ENCODE measurements at regions not wholly inside any gene's neighbourhood (a gene's known extent, or its start where the extent isn't known, plus 50 kb on each side); places are given as distances from the start of the nearest gene placed in this dataset.

- BruUV-seq (replicated peaks), result no TSS peak
- Histone ChIP-seq H3K27me3 (replicated peaks; ENCODE audit: control insufficient read depth, insufficient read depth, low read length) (no peaks in the 10 kb centered on the region), H3K4me1 (no peaks in the 10 kb centered on the region), H3K4me3 (ENCODE audit: low read depth, low read length) (no peak overlapping the region), H3K36me3 (ENCODE audit: control insufficient read depth, insufficient read depth, low read length) (no peaks in the 10 kb centered on the region), H3K9me3 (no peaks in the 10 kb centered on the region)
- no peaks in the 10 kb centered on the region for H3K4me1 Mint-ChIP-seq (ENCODE audit: low read depth, unreplicated experiment)
- H3K27me3 Mint-ChIP-seq (ENCODE audit: insufficient read depth, unreplicated experiment), result no peaks in the 10 kb centered on the region
- intact Hi-C loops (cut with micrococcal nuclease; ENCODE audit: unreplicated experiment), result no loop called here
- H3K36me3 Mint-ChIP-seq (ENCODE audit: insufficient read depth, unreplicated experiment), result no peaks in the 10 kb centered on the region
- no peak overlapping the region for H3K27ac Mint-ChIP-seq (ENCODE audit: unreplicated experiment)
- no peak for DNase-seq
- no peak overlapping the region for H3K4me3 Mint-ChIP-seq (ENCODE audit: unreplicated experiment)
- ChIA-PET CTCF (no interaction called here), POLR2A (no interaction called here)
- H3K9me3 Mint-ChIP-seq (ENCODE audit: unreplicated experiment), result no peaks in the 10 kb centered on the region
- no peak for TF ChIP-seq CTCF (IDR thresholded peaks at IDR 0.05; ENCODE audit: insufficient read depth in 1 of 2, low read depth in 1 of 2, low read length in 1 of 2, severe bottlenecking in 1 of 2, unreplicated experiment in 1 of 2)
Observed at GRCh38 chr2:186339716-186340115, 146.3 kb upstream of the ZC3H15 start.

GRCh38 chr2:186342029-186342428 is 144.0 kb upstream of the ZC3H15 start:
- CTCF ChIA-PET, result no interaction called here
- no peaks in the 10 kb centered on the region for H3K36me3 ChIP-seq (ENCODE audit: control insufficient read depth, insufficient read depth, low read length)
- TF ChIP-seq CTCF (IDR thresholded peaks at IDR 0.05; ENCODE audit: insufficient read depth in 1 of 2, low read depth in 1 of 2, low read length in 1 of 2, severe bottlenecking in 1 of 2, unreplicated experiment in 1 of 2), result no peak
- BruUV-seq (replicated peaks), result no TSS peak
- H3K4me3 Mint-ChIP-seq (ENCODE audit: unreplicated experiment), result no peak overlapping the region
- no peaks in the 10 kb centered on the region for H3K27me3 ChIP-seq (replicated peaks; ENCODE audit: control insufficient read depth, insufficient read depth, low read length)
- no peaks in the 10 kb centered on the region for H3K9me3 Mint-ChIP-seq (ENCODE audit: unreplicated experiment)
- intact Hi-C loops (cut with micrococcal nuclease; ENCODE audit: unreplicated experiment), result no loop called here
- H3K9me3 ChIP-seq, result no peaks in the 10 kb centered on the region
- no peaks in the 10 kb centered on the region for H3K27me3 Mint-ChIP-seq (ENCODE audit: insufficient read depth, unreplicated experiment)
- no peaks in the 10 kb centered on the region for H3K4me1 Mint-ChIP-seq (ENCODE audit: low read depth, unreplicated experiment)
- H3K4me1 ChIP-seq, result no peaks in the 10 kb centered on the region
- no peak for DNase-seq
- H3K27ac Mint-ChIP-seq (ENCODE audit: unreplicated experiment), result no peak overlapping the region
- POLR2A ChIA-PET, result no interaction called here
- no peaks in the 10 kb centered on the region for H3K36me3 Mint-ChIP-seq (ENCODE audit: insufficient read depth, unreplicated experiment)
- no peak overlapping the region for H3K4me3 ChIP-seq (ENCODE audit: low read depth, low read length)

GRCh38 chr2:186345745-186346144 is 140.3 kb upstream of the ZC3H15 start:
- Histone ChIP-seq H3K9me3 (no peaks in the 10 kb centered on the region), H3K36me3 (ENCODE audit: control insufficient read depth, insufficient read depth, low read length) (no peaks in the 10 kb centered on the region), H3K4me3 (ENCODE audit: low read depth, low read length) (no peak overlapping the region), H3K4me1 (no peaks in the 10 kb centered on the region), H3K27me3 (replicated peaks; ENCODE audit: control insufficient read depth, insufficient read depth, low read length) (no peaks in the 10 kb centered on the region)
- no TSS peak for BruUV-seq (replicated peaks)
- no peak overlapping the region for H3K27ac Mint-ChIP-seq (ENCODE audit: unreplicated experiment)
- intact Hi-C loops (cut with micrococcal nuclease; ENCODE audit: unreplicated experiment), result no loop called here
- H3K36me3 Mint-ChIP-seq (ENCODE audit: insufficient read depth, unreplicated experiment), result no peaks in the 10 kb centered on the region
- H3K4me1 Mint-ChIP-seq (ENCODE audit: low read depth, unreplicated experiment), result no peaks in the 10 kb centered on the region
- no peaks in the 10 kb centered on the region for H3K9me3 Mint-ChIP-seq (ENCODE audit: unreplicated experiment)
- ChIA-PET POLR2A (no interaction called here), CTCF (no interaction called here)
- no peak for TF ChIP-seq CTCF (IDR thresholded peaks at IDR 0.05; ENCODE audit: insufficient read depth in 1 of 2, low read depth in 1 of 2, low read length in 1 of 2, severe bottlenecking in 1 of 2, unreplicated experiment in 1 of 2)
- H3K4me3 Mint-ChIP-seq (ENCODE audit: unreplicated experiment), result no peak overlapping the region
- DNase-seq, result no peak
- no peaks in the 10 kb centered on the region for H3K27me3 Mint-ChIP-seq (ENCODE audit: insufficient read depth, unreplicated experiment)
